OCI-LY1 (cell line): ENCODE measurements at regions not wholly inside any gene's neighbourhood (a gene's known extent, or its start where the extent isn't known, plus 50 kb on each side); places are given as distances from the start of the nearest gene placed in this dataset.

Source experiments
- EZH2 ChIP-seq: fragments of 200-600 bp; sonication (generic), shearing (Covaris generic); IDR thresholded peaks from 2 replicates; pipeline ENCODE4 v1.8.0; 2017; ENCODE audit warnings: borderline replicate concordance, mixed run types, mild to moderate bottlenecking, antibody characterized with exemption, low read length, moderate library complexity, mixed read lengths
- TF ChIP-seq, protein P1 (sequence below): fragments of 200-600 bp; sonication (generic), shearing (Covaris generic); IDR thresholded peaks from 2 replicates; pipeline ENCODE4 v1.5.1; 2017; ENCODE audit warnings: mild to moderate bottlenecking, antibody characterized with exemption, low read length, moderate library complexity, mixed read lengths

DNA sequence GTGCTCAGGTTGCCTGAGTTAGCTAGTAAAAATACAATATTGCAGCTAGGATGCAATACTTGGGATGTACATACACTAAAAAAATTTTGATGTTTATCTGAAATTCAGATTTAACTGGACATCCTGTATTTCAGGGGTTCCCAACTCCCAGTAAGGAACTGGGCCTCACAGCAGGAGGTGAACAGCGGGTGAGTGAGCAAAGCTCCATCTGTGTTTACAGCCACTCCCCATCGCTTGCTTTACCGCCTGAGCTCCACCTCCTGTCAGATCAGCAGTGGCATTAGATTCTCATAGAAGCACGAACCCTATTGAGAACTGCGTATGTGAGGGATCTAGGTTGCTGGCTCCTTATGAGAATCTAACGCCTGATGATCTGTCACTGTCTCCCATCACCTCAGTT lies 285.1 kb upstream of the PROK2 start:
- TF ChIP-seq, protein P1, sequence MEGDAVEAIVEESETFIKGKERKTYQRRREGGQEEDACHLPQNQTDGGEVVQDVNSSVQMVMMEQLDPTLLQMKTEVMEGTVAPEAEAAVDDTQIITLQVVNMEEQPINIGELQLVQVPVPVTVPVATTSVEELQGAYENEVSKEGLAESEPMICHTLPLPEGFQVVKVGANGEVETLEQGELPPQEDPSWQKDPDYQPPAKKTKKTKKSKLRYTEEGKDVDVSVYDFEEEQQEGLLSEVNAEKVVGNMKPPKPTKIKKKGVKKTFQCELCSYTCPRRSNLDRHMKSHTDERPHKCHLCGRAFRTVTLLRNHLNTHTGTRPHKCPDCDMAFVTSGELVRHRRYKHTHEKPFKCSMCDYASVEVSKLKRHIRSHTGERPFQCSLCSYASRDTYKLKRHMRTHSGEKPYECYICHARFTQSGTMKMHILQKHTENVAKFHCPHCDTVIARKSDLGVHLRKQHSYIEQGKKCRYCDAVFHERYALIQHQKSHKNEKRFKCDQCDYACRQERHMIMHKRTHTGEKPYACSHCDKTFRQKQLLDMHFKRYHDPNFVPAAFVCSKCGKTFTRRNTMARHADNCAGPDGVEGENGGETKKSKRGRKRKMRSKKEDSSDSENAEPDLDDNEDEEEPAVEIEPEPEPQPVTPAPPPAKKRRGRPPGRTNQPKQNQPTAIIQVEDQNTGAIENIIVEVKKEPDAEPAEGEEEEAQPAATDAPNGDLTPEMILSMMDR = no peak
- TF ChIP-seq EZH2 = no peak
